Fibroblast of the conjunctiva (primary cell): ENCODE measurements at regions not wholly inside any gene's neighbourhood (a gene's known extent, or its start where the extent isn't known, plus 50 kb on each side); places are given as distances from the start of the nearest gene placed in this dataset.

Experiments used
- DNase-seq: peaks from one replicate; pipeline ENCODE4 v3.0.0-alpha.2; 2010; ENCODE audit warnings: low read depth

DNA sequence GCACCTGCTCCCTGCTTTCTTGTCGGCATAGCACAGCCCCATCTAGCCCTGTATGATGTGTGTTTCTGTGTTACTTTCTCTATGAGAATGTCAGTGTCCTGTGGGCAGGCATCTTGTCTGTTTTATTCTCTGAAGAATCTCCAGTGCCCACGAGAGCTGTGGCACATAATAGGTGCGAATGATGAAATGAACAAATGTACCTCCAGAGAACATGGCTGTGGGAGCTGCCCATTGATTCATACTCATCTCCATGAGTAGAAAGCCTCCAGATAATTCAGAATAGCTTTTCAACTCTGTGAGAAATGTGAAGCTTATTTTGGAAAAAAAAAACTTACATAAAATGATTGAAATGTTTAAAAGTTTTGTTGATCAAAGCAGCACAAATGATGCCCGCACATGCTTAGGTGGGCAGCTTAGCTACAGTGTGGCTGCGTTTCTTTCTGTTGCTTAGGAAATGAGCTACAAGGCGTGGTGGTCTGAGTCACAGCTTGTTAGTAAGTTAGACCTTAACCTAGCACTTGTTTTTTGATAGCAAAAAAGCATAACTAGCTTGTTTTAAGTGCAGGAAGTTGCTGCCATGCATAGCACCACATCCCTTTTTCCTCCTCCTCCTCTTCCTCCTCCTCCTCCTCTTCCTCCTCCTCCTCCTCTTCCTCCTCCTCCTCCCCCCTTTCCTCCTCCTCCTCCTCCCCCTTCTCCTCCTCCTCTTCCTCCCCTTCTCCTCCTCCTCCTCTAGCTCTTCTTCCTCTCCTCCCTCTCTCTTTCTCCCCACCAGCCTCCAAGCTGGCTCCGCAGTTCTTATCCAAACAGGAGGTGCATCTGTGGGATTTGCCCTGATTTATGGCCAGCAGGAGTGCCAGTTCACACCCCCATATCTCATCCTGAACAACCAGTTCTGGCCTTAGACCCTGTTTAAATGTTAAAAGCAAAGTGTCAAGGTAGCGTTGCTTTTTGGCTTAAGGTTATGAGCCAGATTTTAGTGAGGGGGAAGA, 221.5 kb downstream of the IRF8 start:
- DNase-seq: no peak

DNA sequence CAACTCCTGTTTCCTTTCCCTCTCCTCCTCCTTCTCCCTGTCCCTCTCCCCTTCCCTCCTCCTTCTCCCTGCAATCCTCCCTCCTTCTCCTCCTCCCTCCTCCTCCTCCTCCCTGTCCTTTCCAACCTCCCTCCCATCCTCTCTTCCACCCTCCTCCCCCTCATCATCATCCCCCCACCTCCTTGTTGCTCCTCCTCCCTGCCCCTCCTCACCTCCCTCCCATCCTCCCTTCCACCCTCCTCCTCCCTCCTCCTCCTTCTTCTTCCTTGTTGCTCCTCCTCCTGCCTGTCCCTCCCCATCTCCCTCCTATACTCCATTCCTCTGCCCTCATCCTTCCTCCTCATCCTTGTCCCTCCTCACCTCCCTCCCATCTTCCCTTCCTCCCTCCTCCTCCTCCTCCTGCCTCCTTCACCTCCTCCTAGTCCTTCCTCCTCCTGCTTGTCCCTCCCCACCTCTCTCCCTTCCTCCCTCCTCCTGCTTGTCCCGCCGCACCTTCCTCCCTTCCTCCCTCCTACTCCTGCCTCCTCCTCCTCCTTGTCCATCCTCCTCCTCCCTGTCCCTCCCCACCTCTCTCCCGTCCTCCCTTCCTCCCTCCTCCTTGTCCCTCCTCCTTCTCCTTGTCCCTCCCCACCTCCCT, 222.5 kb downstream of the IRF8 start:
- no peak for DNase-seq

DNA sequence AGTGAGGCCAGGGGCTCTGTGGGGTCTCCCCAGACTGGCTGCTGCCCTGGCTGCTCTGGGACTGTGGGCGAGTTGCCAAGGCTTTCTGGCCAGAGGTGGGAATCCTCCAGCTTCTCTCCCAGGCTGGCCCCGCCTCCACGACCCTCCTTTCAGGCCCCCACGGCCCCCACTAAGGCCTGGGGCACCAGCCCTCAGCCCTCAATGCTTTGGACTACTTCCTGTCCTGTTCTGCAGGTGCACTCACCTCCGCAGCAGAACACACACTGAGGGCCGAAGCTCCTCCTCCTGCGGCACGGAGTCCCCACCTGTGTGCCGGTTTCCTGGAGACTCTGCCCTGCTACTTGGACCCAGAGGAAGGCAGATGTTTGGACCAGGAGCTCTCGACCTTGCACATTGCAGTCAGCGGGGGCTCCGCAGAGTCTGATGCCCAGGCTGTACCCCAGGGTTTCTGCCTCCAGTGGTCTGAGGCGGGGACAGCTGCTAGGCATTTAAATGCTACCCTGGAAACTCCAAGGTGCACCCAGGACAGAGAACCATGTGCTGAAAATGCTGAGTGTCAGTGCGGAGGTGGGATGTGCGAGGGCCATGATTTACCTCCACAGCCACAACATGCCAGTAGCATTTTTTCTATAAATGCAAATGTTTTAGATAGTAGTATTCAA, 223.8 kb downstream of the IRF8 start:
- no peak for DNase-seq

DNA sequence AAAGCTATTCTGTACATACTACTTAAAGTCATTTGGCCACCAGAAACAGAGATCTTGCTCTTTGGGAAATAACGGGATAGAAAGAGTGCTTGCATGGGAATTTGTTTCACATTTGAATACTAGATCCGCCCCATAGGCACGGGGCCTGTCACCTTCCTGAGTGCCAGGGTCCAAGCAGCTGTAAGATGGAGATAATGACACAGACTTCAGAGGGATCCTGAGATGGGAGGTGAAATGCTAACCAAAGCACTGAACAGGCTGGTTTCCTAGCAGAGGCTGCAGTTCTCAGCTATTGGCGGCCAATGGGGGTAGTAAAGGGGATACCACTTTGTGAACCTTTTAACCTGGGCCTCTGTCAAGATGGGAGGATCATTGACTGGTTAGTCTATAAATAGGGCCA, 225.4 kb downstream of the IRF8 start:
- DNase-seq: no peak

DNA sequence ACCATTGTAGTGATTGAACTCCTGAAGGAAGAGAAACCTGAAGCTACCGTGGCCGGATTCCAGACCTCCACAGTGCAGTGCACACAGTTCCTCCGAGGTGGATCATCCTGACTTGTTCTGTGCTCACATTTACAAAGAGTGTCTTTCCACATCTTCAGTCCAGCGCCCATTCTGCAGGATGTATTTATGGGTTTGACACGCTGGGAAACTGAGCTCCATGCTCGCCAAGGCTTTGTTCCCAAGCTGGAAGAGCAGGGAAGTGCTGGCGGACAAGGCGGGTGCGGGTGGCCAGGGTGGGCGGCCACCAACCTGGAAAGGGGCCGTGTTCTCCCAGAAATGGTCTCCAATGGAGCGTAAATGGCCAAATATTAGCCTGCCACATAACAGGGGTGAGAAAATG, 227.9 kb downstream of the IRF8 start:
- no peak for DNase-seq

DNA sequence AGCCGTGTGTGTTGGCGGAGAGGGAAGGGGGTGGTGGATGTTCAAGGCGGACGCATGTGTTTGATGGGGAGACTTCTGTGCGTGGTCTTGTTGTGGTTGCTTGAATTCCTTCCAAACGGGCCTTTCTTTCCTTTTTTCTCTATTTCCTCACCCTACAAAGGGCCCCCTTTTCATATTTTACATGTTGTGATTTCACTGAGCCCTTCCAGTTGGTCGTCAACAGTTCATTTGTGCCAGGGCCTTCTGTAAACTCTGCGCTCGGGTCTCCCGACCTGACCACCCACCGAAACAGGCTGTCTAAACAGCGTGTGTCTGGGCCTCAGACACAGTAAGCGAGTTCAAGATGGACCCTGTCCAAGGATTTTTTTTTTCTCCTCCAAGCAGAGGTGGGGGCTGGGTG, 228.4 kb downstream of the IRF8 start:
- DNase-seq: no peak

DNA sequence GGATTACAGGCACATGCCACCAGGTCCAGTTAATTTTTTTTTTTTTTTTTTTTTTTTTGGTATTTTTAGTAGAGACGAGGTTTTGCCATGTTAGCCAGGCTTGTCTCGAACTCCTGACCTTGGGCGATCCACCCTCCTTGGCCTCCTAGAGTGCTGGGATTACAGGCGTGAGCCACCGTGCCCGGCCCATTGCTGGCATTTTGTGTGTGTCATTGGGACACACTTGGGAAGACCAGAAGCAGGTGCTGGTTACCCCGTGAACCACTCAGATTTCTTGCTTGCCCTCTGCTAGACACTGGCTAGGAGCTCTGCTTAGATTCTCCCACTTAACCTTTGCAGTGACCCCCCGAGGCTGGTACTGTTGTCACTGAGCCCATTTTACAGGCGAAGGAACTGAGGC, 229.3 kb downstream of the IRF8 start:
- DNase-seq: no peak

DNA sequence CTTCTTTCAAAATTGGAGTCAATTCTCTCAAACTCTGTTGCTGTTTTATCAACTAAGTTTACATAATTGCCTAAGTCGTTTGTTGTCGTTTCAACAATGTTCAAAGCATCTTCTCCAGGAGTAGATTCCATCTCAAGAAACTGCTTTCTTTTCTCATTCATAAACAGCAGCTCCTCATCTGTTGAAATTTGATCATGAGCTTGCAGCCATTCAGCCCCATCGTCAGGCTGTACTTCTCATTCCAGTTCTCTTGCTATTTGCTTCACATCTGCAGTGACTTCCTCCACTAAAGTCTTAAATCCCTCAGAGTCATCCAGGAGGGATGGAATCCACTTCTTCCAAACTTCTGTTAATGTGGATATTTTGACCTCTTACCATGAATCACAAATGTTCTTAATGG, 230.6 kb downstream of the IRF8 start:
- DNase-seq: no peak

DNA sequence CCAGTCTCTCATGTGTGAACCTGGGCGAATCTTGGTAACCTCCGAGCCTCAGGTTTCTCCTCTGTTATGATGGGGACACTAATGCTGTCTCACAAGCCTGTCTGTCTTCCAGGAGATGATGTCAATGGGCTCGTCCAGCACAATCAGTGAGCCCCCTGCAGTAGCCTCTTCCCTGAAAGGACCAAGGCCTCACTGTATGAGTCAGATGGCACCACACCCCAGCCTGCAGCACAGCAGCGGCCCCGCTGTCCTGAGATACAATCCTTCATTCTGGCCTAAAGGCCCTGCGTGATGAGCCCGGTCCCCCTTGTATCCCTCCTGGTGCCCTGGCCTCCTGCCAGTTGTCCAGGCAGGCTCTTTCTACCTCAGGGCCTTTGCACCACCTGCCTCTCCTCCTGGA, 234.4 kb downstream of the IRF8 start:
- DNase-seq: no peak

DNA sequence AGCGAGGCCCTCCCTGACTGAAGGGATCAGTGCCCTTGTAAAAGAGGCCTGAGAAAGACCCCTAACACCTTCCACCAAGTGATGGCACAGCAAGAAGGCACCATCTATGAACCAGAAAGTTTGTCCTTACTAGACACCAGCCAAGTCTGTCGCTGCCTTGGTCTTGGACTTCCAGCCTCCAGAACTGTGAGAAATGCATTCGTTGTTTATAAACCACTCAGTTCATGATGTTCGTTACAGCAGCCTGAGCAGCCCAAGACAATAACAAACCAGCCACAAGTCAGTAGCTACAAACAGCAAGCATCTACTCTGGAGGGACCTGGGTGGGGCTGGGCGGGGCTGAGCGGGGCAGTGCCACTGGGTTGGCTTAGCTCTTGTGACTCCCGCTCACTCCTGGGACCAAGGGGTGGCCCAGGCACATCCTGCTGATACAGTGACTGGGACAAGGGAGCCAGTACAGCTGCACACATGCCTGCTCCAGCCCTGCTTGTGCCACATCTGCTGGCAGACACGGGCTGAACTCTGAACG, 234.9 kb downstream of the IRF8 start:
- no peak for DNase-seq

DNA sequence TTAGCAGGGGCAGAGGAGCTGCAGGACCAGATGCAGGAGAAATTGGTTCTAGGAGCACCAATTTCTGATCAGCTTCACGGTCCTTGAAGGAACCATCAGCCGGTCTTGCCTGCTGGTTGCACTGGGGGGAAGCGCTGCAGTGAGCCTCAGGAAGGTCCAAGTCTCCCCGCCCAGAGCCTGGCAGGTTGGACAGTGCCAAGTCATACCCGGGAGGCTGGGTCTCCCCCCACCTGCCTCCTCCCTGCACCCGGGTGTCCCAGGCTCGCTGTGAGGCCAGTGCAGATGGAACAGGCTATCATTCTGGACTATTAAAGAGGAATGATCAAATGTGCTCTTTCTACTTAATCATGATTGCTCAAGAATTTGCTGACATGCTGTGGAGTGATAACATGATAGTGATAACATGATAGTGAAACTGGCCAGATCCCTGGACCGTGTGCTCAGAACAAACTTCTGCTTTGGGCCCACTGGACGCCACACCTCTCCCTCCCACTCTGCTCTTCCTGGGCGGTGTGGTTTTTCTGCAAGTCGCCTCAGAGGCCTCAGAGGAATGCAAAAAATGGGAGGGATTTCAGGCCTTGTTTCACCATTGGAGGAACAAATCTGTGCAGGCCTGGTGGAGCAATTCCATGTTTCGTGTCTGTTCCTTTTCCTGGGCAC, 236.0 kb downstream of the IRF8 start:
- DNase-seq: no peak

DNA sequence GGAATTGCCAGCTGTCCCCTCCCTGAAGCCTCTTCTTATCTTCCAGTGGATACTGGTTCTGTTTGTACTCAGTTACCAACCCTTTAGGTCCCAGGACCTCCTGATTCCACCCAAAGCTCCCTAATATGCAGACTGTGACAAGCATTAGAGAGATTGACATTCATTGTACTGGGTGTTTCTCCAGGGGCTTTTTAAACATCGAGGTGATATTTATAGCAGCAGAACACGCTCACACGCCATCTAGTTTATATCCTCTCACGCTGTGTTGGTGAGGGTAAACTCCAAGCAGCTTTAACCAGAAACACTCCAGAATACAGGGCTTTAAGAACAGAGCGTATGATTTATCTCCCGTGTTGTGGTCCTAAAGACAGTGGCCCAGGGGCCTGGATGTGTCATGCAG, 238.4 kb downstream of the IRF8 start:
- DNase-seq: no peak

DNA sequence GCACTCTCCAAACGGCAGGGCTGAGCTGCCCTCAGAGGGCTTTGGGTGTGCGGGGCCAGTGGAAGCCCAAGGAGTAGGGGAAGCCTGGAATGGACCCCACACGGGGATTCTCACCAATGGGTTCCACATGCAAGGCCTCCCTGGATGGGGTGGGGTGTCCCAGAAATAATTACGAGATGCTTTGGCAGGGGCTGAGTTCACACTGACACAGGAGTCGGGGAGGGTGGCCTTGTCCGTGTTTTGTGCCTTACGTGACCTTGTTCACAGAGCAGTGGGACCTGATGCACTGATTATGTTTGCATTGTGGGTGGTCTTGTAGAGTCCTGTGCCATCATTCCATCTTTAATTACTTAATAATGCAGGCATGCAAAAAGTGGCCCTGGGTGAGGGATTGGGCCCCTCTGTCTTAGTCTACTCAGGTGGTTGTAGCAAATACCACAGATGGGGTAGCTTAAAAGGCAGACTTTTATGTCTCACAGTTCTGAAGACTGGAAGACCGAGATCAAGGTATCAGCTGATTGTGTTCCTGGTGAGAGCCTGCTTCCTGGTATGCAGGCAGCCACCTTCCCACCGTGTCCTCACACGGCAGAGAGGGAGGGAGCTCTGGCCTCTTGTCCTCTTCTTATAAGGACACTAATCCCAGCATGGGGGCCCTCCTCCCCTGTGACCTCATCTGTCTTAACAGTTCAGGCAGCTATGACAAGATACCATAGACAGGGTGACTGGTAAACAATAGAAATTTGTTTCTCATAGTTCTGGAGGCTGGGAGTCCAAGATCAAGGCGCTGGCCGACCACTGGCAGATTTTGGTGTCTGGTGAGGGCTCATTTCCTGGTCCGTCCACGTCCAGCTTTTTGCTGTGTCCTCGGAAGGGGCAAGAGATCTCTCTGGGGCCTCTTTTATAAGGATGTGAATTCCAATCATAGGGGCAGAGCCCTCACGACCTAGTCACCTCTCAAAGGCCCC, 239.4 kb downstream of the IRF8 start:
- DNase-seq: no peak

DNA sequence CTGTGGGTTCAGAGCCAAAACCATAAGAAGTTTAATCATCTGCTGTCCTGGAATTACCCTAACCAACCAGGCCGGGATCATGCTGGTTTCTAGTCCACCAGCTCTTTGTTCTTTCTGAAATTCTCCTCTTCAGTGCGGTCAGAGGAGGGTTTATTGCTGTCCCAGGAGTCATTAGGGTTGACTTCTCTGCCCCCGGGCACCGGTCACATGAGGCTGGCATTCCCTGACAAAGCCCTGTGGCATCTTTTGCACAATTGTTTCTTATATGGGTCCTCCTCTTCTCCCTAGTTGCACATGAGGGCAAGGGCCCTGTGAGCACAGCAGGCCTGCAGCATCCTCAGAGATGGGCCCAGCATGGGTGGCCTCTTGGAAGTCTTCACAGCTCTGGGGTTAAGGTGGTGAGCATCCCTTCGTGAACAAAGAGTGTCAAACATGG, 243.9 kb downstream of the IRF8 start:
- DNase-seq: no peak

DNA sequence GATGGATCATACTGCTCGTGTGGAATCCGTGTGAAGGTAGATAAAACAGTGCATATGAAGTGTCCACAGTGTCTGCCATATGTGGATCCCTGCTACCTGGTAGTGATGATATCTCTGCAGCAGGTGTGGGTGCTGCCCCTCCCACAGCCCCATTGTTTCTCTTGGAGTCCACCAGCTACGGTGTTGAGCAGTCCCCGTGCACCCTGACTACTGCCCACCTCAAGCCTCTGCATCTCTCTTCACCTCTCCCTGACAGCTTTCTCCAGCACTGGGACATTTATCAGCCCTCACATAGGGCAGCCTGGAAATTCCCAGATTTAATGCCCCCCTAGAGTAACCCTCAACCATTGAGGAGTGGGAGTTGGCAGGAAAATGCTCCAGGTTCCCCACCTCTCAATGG, 244.7 kb downstream of the IRF8 start:
- no peak for DNase-seq

DNA sequence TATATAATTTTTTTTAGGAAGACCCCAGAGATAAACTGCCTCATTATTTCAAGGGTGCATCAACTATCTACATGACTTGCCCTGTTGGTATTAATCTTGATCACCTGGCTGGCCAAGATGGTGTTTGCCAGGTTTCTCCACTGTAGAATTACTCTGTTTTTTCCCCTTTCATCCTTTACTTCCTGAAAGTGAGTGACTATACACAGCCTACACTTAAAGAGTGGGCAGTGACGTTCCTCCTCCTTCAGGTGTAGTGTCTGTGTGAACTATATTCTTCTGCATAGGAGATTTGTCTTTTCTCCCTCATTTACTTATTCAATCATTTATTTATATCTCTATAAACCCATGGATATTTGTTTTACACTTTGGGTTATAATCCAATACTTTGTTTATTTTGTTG, 246.7 kb downstream of the IRF8 start:
- no peak for DNase-seq

DNA sequence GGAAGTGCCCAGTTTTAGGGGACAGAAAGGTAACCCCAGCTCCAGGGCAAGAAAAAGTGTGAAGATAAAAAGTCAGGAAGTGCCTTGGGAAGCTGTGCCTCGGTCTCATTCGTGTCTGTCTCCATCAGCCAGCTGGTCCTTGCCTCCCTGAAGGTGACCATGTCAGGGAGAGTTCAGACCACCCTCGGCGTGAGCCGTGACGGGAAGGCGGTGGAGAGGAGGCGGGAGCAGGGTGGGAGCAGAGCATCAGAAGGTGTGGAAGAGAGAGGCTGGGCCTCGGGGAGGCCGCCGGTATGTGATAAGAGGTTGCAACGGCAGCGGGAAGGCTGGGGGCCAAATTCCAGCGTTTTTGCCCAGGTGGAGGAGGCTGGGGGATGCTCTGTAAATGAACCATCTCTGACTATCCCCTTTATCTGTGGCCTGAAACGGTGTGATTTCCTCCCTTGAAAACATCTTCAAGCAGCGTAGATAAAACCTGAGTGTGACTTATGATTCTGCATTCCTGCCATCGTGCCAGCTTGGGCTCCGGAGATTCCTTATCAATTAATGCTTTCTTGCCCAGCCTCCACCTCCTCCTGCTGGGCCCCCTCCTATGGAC, 251.8 kb downstream of the IRF8 start:
- no peak for DNase-seq

DNA sequence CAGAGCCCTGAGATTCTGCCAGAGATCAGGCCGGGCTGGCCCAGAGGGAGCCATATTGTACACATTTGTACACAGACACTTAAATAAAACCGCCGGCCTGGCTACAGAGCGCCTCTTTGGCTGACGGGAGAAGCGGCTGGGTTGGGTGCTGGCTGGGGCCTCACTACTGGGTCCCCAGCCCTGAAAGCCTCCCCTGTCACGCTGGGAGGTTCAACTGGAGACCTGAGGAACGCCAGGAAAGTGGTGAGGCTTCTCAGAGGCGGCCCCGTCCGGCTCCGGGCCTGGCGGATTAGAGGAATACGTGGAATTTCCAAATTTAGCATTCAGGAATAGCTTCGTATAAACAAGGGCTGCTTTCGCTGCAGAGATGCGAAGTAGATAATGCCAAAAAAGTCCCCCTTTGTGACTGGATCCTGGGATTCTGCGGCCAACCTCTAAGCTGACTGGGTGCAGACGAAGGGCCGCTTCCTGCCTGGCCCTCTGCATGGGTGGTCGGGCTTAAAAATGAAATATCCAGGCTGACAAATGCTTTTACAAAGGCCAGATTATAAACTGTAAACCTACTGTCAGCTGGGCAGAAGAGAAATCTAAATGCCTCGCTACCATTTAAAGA, 252.4 kb downstream of the IRF8 start:
- no peak for DNase-seq

DNA sequence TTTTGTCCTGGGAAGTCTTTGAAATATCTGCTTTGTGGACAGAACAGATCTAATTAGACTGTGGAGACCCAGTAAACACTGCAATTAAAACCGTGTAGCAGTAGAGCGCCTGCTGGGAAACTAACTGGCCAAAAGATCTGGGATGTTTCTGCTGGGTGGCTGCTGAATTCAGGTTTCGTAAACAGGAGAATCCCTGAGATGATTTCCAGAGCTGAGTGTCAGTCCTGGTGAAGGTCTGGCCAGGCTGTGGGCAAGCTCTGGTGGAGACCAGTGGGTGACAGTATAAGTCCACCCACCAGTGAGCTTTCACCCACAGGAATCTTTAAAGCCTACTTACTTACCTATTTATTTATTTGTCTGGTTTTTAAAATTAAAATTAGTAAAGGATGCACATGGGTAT, 257.2 kb downstream of the IRF8 start:
- DNase-seq: no peak

DNA sequence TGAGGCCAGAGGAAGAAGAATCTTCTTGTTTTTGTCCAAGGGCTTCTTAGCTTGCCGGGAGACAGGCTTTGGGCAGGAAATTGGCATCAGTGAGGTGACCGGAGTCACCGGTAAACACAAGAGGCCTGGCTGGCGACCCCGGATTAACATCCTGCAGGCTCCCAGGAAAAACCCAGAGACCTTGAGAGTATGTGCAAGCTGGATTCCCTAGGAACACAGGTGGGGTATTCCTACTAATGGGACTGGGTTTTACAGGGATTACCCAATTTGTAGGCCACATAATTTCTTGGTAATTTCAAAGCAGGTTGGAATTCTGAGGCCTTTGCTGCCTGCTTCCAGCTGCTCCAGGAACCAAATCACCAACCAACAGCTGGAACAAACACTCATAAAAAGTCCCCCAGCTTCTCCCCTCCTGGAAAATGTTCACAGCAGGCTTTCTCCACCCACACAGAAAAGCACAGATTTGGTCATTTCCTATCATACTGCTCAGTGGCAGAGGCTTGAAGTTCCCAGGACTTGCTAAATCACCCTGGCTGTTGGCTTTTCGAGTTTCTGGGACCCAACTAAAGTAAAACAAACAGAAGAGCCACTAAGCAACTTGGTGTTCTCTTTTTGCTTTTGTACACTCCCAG, 258.8 kb downstream of the IRF8 start:
- DNase-seq: no peak
